WTC11 (cell line): ENCODE measurements at regions not wholly inside any gene's neighbourhood (a gene's known extent, or its start where the extent isn't known, plus 50 kb on each side); places are given as distances from the start of the nearest gene placed in this dataset.
A peak's percentile ranks its signal among the peaks of the same experiment; 100 is the strongest.

Experiments used
- ATF1 ChIP-seq: sonication (generic); formaldehyde crosslinking; IDR thresholded peaks from 2 replicates; pipeline ENCODE4 v1.8.1; 2023; ENCODE audit warnings: mild to moderate bottlenecking, moderate library complexity, missing genetic modification reagents
- CREM ChIP-seq: sonication (generic); formaldehyde crosslinking; IDR thresholded peaks from 2 replicates; pipeline ENCODE4 v1.8.1; 2022; ENCODE audit warnings: mild to moderate bottlenecking, missing genetic modification reagents, moderate library complexity
- E2F4 ChIP-seq: sonication (generic); formaldehyde crosslinking; IDR thresholded peaks from 2 replicates; pipeline ENCODE4 v1.8.1; 2022; ENCODE audit warnings: low read depth, mild to moderate bottlenecking, moderate library complexity, missing genetic modification reagents, borderline replicate concordance
- ETV6 ChIP-seq: sonication (generic); formaldehyde crosslinking; IDR thresholded peaks from 2 replicates; pipeline ENCODE4 v1.8.1; 2022; ENCODE audit warnings: mild to moderate bottlenecking, missing genetic modification reagents
- FOXP1 ChIP-seq: sonication (generic); formaldehyde crosslinking; IDR thresholded peaks from 2 replicates; pipeline ENCODE4 v1.8.0; 2022; ENCODE audit warnings: missing genetic modification reagents, mild to moderate bottlenecking, moderate library complexity, borderline replicate concordance
- FOXP4 ChIP-seq: sonication (generic); formaldehyde crosslinking; IDR thresholded peaks from 2 replicates; pipeline ENCODE4 v1.8.0; 2022; ENCODE audit warnings: mild to moderate bottlenecking, missing genetic modification reagents
- GTF2I ChIP-seq: fragments of 250-450 bp; sonication (Bioruptor Pico); conservative IDR thresholded peaks from 2 replicates; pipeline ENCODE4 v1.4.0; 2021; ENCODE audit warnings: mild to moderate bottlenecking
- HMGXB4 ChIP-seq: sonication (generic); formaldehyde crosslinking; IDR thresholded peaks from 2 replicates; pipeline ENCODE4 v1.8.1; 2023; ENCODE audit warnings: mild to moderate bottlenecking, moderate library complexity, missing genetic modification reagents
- IRF1 ChIP-seq: sonication (generic); formaldehyde crosslinking; IDR thresholded peaks from 2 replicates; pipeline ENCODE4 v1.8.0; 2023; ENCODE audit warnings: missing genetic modification reagents
- IRF2 ChIP-seq: sonication (generic); formaldehyde crosslinking; IDR thresholded peaks from 2 replicates; pipeline ENCODE4 v1.8.0; 2022; ENCODE audit warnings: low read depth, missing genetic modification reagents, borderline replicate concordance
- MAX ChIP-seq: sonication (generic); formaldehyde crosslinking; IDR thresholded peaks from 2 replicates; pipeline ENCODE4 v1.8.0; 2022; ENCODE audit warnings: mild to moderate bottlenecking, missing genetic modification reagents
- NFATC4 ChIP-seq: fragments of 250-450 bp; sonication (Bioruptor Pico); IDR thresholded peaks from 2 replicates; pipeline ENCODE4 v1.9.0; 2021; ENCODE audit warnings: mild to moderate bottlenecking
- PRDM15 ChIP-seq: sonication (generic); formaldehyde crosslinking; IDR thresholded peaks from 2 replicates; pipeline ENCODE4 v1.8.0; 2022; ENCODE audit warnings: missing genetic modification reagents
- PREB ChIP-seq: sonication (generic); formaldehyde crosslinking; IDR thresholded peaks from 2 replicates; pipeline ENCODE4 v1.8.1; 2022; ENCODE audit warnings: mild to moderate bottlenecking, missing genetic modification reagents, moderate library complexity, borderline replicate concordance
- TEAD1 ChIP-seq: sonication (generic); formaldehyde crosslinking; IDR thresholded peaks from 2 replicates; pipeline ENCODE4 v1.8.0; 2022; ENCODE audit warnings: mild to moderate bottlenecking, missing genetic modification reagents
- TP53 ChIP-seq: sonication (generic); formaldehyde crosslinking; IDR thresholded peaks from 2 replicates; pipeline ENCODE4 v1.8.1; 2023; ENCODE audit warnings: mild to moderate bottlenecking, missing genetic modification reagents
- USF1 ChIP-seq: sonication (generic); formaldehyde crosslinking; IDR thresholded peaks from 2 replicates; pipeline ENCODE4 v1.8.0; 2022; ENCODE audit warnings: mild to moderate bottlenecking, missing genetic modification reagents
- ZBTB21 ChIP-seq: sonication (generic); formaldehyde crosslinking; IDR thresholded peaks from 2 replicates; pipeline ENCODE4 v1.8.1; 2023; ENCODE audit warnings: mild to moderate bottlenecking, missing genetic modification reagents, borderline replicate concordance
- ZNF232 ChIP-seq: sonication (generic); formaldehyde crosslinking; IDR thresholded peaks from 2 replicates; pipeline ENCODE4 v1.8.0; 2022; ENCODE audit warnings: mild to moderate bottlenecking, missing genetic modification reagents
- ZSCAN18 ChIP-seq: fragments of 250-450 bp; sonication (Bioruptor Pico); IDR thresholded peaks from 2 replicates; pipeline ENCODE4 v2.1.2; 2022; ENCODE audit warnings: mild to moderate bottlenecking, moderate library complexity

GRCh38 chr1:242890192-242890741, 364.8 kb downstream of the CEP170 start (continued):
- TF ChIP-seq MAX (CRISPR knock-in tag) (peak; percentile 86), USF1 (CRISPR knock-in tag) (peak; percentile 31), IRF1 (CRISPR knock-in tag) (0 out of 2 replicates have a peak, but pooled peaks have one; percentile 45), E2F4 (CRISPR knock-in tag) (no peak), ATF1 (no peak; the same call in 1 of the 2 replicates), PREB (CRISPR knock-in tag) (no peak), NFATC4 (CRISPR knock-in tag) (no peak), TEAD1 (CRISPR knock-in tag) (no peak; the same call in 1 of the 2 replicates), FOXP4 (0 out of 2 replicates have a peak, but pooled peaks have one; percentile 2), CREM (CRISPR knock-in tag) (0 out of 2 replicates have a peak, but pooled peaks have one; percentile 45), IRF2 (no peak), HMGXB4 (CRISPR knock-in tag) (peak; percentile 62), ZNF232 (peak; percentile 77; the same call in 1 of the 2 replicates), GTF2I (CRISPR knock-in tag) (no peak), ZBTB21 (CRISPR knock-in tag) (peak; percentile 86), ETV6 (peak; percentile 64; the same call in 1 of the 2 replicates), ZSCAN18 (CRISPR knock-in tag) (no peak), TP53 (CRISPR knock-in tag) (peak; percentile 87), FOXP1 (CRISPR knock-in tag) (peak; percentile 83; the same call in 1 of the 2 replicates), PRDM15 (CRISPR knock-in tag) (0 out of 2 replicates have a peak, but pooled peaks have one; percentile 23)
